HEK293T (cell line): ENCODE measurements at regions not wholly inside any gene's neighbourhood (a gene's known extent, or its start where the extent isn't known, plus 50 kb on each side); places are given as distances from the start of the nearest gene placed in this dataset.

Experiments used
- CTBP1 ChIP-seq: fragments of 450-650 bp; IDR thresholded peaks from 2 replicates; pipeline ENCODE4 v1.6.1; 2016; ENCODE audit warnings: borderline replicate concordance
- FOXA1 ChIP-seq: fragments of 450-650 bp; IDR thresholded peaks from 2 replicates; pipeline ENCODE4 v1.6.1; 2016; ENCODE audit warnings: mild to moderate bottlenecking
- FOXK2 ChIP-seq: fragments of 450-650 bp; IDR thresholded peaks from 2 replicates; pipeline ENCODE4 v1.6.1; 2016; ENCODE audit warnings: mild to moderate bottlenecking
- FOXM1 ChIP-seq: fragments of 450-650 bp; IDR thresholded peaks from 2 replicates; pipeline ENCODE4 v1.6.1; 2017; ENCODE audit warnings: mild to moderate bottlenecking, borderline replicate concordance
- HDGF ChIP-seq: fragments of 450-650 bp; IDR thresholded peaks from 2 replicates; pipeline ENCODE4 v1.6.1; 2017; ENCODE audit warnings: antibody characterized with exemption, borderline replicate concordance
- L3MBTL2 ChIP-seq: fragments of 450-650 bp; conservative IDR thresholded peaks from 2 replicates; pipeline ENCODE4 v1.6.1; 2016; ENCODE audit warnings: mild to moderate bottlenecking
- NFRKB ChIP-seq: fragments of 450-650 bp; IDR thresholded peaks from 2 replicates; pipeline ENCODE4 v1.6.1; 2016; ENCODE audit warnings: mild to moderate bottlenecking, moderate library complexity

DNA sequence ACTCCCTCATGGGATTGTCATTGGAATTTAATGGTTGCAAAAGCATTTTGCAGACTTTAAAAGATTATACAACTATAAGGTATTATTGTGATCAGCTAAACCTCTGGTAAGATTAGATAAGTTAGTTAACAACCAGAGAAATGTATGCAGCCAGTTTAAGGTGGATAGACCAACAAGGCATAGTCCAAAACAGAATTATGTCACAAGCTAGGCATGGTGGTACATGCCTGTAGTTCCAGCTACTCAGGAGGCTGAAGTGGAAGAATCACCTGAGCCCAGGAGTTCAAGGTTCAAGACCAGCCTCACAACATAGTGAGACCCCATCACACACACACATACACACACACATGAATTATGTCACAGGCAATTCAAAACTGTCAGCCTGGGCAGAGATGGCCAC, 54.7 kb upstream of the KLHL13 start:
- TF ChIP-seq NFRKB (no peak), FOXK2 (no peak), HDGF (no peak), FOXM1 (no peak), FOXA1 (no peak), L3MBTL2 (no peak), CTBP1 (no peak)
